Esophagus squamous epithelium (tissue), 5 donors: ENCODE measurements at regions not wholly inside any gene's neighbourhood (a gene's known extent, or its start where the extent isn't known, plus 50 kb on each side); places are given as distances from the start of the nearest gene placed in this dataset.

ENCODE experiments used
- DNase-seq: peaks from one replicate; lab custom pipeline; 2025; lab: John Stamatoyannopoulos, UW
- H3K27ac ChIP-seq, 4 donors: fragments of 200-600 bp; sonication (generic); one replicate each; pipeline ENCODE4 v1.5.1; 2016 to 2019; ENCODE audit warnings: mild to moderate bottlenecking in 1 of 4
- H3K27me3 ChIP-seq, 4 donors: fragments of 200-600 bp; sonication (generic); 1 replicate in 3 of 4; 2 replicates in 1 of 4; pipeline versions ENCODE4 v1.5.1 to v1.6.0; 2017 to 2021; ENCODE audit warnings: antibody characterized with exemption in 1 of 4
- H3K36me3 ChIP-seq, 3 donors: fragments of 200-600 bp; sonication (generic); one replicate each; pipeline ENCODE4 v1.5.1; 2016 to 2019
- H3K4me1 ChIP-seq, 3 donors: fragments of 200-600 bp; sonication (generic); one replicate each; pipeline ENCODE4 v1.5.1; 2017 to 2019
- H3K4me3 ChIP-seq, 4 donors: fragments of 200-600 bp; sonication (generic); 1 replicate in 3 of 4; 2 replicates in 1 of 4; pipeline ENCODE4 v1.5.1; 2016 to 2019; ENCODE audit warnings: mild to moderate bottlenecking in 2 of 4, moderate library complexity in 1 of 4
- H3K9me3 ChIP-seq, 3 donors: fragments of 200-600 bp; sonication (generic); one replicate each; pipeline ENCODE4 v1.5.1; 2016 to 2019
- CTCF ChIP-seq, 6 experiments: fragments of 450-650 bp in 4 of 6; fragments of 200-600 bp in 2 of 6; sonication (generic) in 2 of 6; IDR thresholded peaks; one replicate each; pipeline ENCODE4 v1.5.1; 2016 to 2019; ENCODE audit warnings: antibody characterized with exemption in 6 of 6, mild to moderate bottlenecking in 4 of 6, moderate library complexity in 4 of 6
- POLR2A ChIP-seq, 4 donors: fragments of 450-650 bp; IDR thresholded peaks; one replicate each; pipeline ENCODE4 v1.6.1; 2017; ENCODE audit warnings: antibody characterized with exemption in 4 of 4, mild to moderate bottlenecking in 4 of 4, moderate library complexity in 3 of 4
- WGBS, 2 donors: methylation state at CpG; one replicate each; pipeline ENCODE4 v1.1.5; 2018; 5-methylcytosine and 5-hydroxymethylcytosine counted together
- intact Hi-C: fragments of 100-400 bp; cut with DNase I; formaldehyde crosslinking; loops from one replicate; pipeline ENCODE4 v1.15.0; 2022
- donor health status: DM: yes; HTN: yes; CAD: no.

- no peaks in the 10 kb centered on the region for H3K36me3 ChIP-seq
- DNase-seq = no peak
- TF ChIP-seq POLR2A (IDR thresholded peaks at IDR 0.05) (no peak), CTCF (IDR thresholded peaks at IDR 0.05) (no peak)
- H3K9me3 ChIP-seq = no peaks in the 10 kb centered on the region
- intact Hi-C loops = no loop called here
- H3K27ac ChIP-seq = no peak overlapping the region
- WGBS, 2 donors = 67 to 80% methylated on average over 1 of the region's 1 CpG
- no peak overlapping the region for H3K4me3 ChIP-seq
- no peaks in the 10 kb centered on the region for H3K27me3 ChIP-seq
- no peaks in the 10 kb centered on the region for H3K4me1 ChIP-seq
Observed at GRCh38 chr16:63596716-63597115, 1525.1 kb downstream of the CDH11 start.

DNA sequence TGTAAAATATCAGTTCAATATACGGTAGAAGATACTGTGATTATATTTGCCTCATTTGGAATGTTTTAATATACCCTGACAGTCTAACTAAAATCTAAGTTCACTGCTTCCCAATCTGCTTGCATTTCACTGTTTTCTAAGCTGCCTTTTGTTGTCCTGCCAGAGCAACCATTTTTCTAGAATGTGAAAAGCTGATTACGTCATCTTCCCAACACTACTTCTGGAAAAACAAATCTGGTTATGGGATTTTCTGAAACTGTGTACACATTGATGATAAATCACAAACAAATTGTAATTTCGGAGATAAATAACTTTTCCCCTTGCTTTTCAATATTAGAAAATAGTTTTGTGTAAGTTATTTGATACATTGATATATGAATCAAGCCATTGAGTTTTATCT is 1529.0 kb downstream of the CDH11 start:
- no peaks in the 10 kb centered on the region for H3K9me3 ChIP-seq
- no peak for DNase-seq
- no peak for TF ChIP-seq POLR2A (IDR thresholded peaks at IDR 0.05)
- no peak for TF ChIP-seq CTCF (IDR thresholded peaks at IDR 0.05)
- no peak overlapping the region for H3K4me3 ChIP-seq
- no peaks in the 10 kb centered on the region for H3K4me1 ChIP-seq
- no peak overlapping the region for H3K27ac ChIP-seq
- H3K27me3 ChIP-seq = no peaks in the 10 kb centered on the region
- intact Hi-C loops = no loop called here
- H3K36me3 ChIP-seq = no peaks in the 10 kb centered on the region
- 58 to 75% methylated on average over 3 of the region's 3 CpGs for WGBS, 2 donors

- Histone ChIP-seq H3K4me3 (no peak overlapping the region), H3K27ac (no peak overlapping the region), H3K27me3 (no peaks in the 10 kb centered on the region), H3K36me3 (no peaks in the 10 kb centered on the region), H3K4me1 (no peaks in the 10 kb centered on the region), H3K9me3 (no peaks in the 10 kb centered on the region)
- TF ChIP-seq CTCF (IDR thresholded peaks at IDR 0.05) (no peak), POLR2A (IDR thresholded peaks at IDR 0.05) (no peak)
- DNase-seq = no peak
- intact Hi-C loops = no loop called here
- 69 to 81% methylated on average over 5 of the region's 5 CpGs for WGBS, 2 donors
Observed at GRCh38 chr16:63581570-63581969, 1540.3 kb downstream of the CDH11 start.

DNA sequence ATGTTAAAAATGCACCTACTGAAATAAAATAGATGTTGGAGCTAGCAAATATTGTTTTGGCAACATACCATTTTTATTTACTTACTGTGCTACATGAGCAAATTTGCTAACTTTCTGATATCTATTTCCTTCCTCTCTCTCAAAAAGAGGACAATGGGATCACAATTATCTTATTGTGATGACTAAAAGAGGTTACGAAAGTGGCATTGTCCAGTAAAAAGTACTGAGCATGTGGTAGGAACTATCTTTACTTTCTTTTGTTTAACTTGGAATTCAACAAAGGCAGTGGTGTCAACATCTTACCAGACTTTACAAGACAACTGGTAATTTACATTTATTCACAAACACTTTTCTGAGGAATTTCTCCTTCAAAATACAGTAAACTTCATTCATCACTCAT is 1542.6 kb upstream of the CDH8 start:
- H3K4me3 ChIP-seq = no peak overlapping the region
- H3K9me3 ChIP-seq = no peaks in the 10 kb centered on the region
- no peak for TF ChIP-seq POLR2A (IDR thresholded peaks at IDR 0.05)
- no peak for TF ChIP-seq CTCF (IDR thresholded peaks at IDR 0.05)
- H3K27ac ChIP-seq = no peak overlapping the region
- no peaks in the 10 kb centered on the region for H3K27me3 ChIP-seq
- WGBS, 2 donors = 72 to 78% methylated on average over 1 of the region's 1 CpG
- no peaks in the 10 kb centered on the region for H3K36me3 ChIP-seq
- no peaks in the 10 kb centered on the region for H3K4me1 ChIP-seq
- no peak for DNase-seq
- intact Hi-C loops = no loop called here

GRCh38 chr16:63577891-63578290 is 1541.7 kb upstream of the CDH8 start:
- Histone ChIP-seq H3K27me3 (no peaks in the 10 kb centered on the region), H3K4me3 (no peak overlapping the region), H3K4me1 (no peaks in the 10 kb centered on the region), H3K9me3 (no peaks in the 10 kb centered on the region), H3K36me3 (no peaks in the 10 kb centered on the region), H3K27ac (no peak overlapping the region)
- intact Hi-C loops = no loop called here
- no peak for DNase-seq
- TF ChIP-seq POLR2A (IDR thresholded peaks at IDR 0.05) = no peak
- no peak for TF ChIP-seq CTCF (IDR thresholded peaks at IDR 0.05)
